GM12865 (cell line): ENCODE measurements at regions not wholly inside any gene's neighbourhood (a gene's known extent, or its start where the extent isn't known, plus 50 kb on each side); places are given as distances from the start of the nearest gene placed in this dataset.

ENCODE experiments used
- DNase-seq: peaks from one replicate; pipeline ENCODE4 v3.0.0; 2010; ENCODE audit warnings: low read depth
- H3K4me3 ChIP-seq: 2 replicates; pipeline ENCODE4 v1.5.1; 2011; ENCODE audit warnings: mild to moderate bottlenecking, low read depth, low read length, control low read depth
- TF ChIP-seq, protein P1 (sequence below): IDR thresholded peaks from 2 replicates; pipeline ENCODE4 v1.5.1; 2011; ENCODE audit warnings: low read length, control low read depth, low read depth, inconsistent platforms; ENCODE audit not compliant: insufficient read depth; ENCODE audit errors: missing control alignments

- DNase-seq = no peak
- TF ChIP-seq, protein P1, sequence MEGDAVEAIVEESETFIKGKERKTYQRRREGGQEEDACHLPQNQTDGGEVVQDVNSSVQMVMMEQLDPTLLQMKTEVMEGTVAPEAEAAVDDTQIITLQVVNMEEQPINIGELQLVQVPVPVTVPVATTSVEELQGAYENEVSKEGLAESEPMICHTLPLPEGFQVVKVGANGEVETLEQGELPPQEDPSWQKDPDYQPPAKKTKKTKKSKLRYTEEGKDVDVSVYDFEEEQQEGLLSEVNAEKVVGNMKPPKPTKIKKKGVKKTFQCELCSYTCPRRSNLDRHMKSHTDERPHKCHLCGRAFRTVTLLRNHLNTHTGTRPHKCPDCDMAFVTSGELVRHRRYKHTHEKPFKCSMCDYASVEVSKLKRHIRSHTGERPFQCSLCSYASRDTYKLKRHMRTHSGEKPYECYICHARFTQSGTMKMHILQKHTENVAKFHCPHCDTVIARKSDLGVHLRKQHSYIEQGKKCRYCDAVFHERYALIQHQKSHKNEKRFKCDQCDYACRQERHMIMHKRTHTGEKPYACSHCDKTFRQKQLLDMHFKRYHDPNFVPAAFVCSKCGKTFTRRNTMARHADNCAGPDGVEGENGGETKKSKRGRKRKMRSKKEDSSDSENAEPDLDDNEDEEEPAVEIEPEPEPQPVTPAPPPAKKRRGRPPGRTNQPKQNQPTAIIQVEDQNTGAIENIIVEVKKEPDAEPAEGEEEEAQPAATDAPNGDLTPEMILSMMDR = no peak
- H3K4me3 ChIP-seq = no peak overlapping the region
Measured at GRCh38 chr18:22814329-22814703, 118.8 kb upstream of the RBBP8 start.

DNA sequence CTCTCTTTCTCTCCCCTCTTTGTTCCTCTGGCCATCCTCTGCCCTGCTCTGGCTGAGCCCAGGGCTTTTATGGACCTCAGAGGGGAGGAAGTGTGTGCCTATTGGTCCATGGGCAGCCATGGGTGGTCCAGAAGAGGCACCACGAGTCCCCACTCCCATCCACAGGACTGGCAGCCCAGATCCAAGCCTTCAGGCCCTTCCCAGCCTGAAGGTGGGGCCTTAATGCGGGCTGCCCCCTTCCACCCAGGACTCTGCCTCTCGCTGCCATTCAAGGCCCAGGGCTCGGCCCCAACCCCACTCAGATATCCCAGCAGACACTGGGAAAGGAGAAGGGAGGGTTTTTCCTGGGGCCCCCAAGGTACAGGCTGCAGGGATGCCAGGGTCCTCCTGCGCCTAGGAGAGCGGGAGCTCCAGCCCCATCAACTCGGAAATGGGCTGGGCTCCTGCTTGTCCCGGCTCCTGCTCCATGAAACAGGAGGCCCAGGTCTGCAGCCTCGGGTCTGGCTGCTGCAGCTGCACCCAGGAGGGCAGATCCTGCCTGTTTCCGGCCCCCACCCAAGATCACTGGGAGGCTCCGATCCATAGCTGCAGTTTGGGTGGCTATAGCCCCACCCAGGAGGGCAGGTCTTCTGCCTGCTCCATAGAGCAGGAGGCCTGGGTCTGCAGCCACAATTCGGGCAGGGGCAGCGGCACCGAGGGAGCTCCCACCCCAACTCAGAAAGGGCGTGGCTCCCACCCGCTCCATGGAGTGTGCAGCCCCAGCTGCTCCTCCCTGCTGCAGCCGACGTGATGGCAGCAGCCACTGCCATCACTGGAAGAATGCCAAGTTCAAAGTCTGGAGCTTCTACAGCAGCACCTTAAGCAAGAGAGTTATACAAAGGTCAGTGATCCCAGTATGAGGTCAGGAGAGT lies 116.6 kb upstream of the RBBP8 start:
- TF ChIP-seq, protein P1 = no peak
- no peak for DNase-seq
- H3K4me3 ChIP-seq = no peak overlapping the region

DNA sequence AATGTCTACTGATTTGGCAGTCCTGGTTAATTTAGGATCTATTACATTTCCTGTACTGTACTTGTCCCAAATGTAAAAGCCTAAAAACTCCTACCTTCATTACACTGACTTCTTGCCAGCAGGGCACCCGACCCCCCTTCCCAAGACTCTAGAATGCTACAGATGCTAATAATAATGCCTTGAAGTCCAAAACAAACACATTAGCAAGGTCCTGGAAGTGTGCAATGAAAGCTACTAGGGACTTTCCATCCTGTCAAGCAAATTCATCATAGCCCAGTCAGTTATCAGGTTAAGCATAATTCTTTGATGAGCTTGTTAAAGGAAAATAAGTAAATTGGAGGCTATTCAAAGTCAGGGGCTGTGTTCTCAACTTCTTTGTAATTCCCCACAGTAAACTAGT lies 115.3 kb upstream of the RBBP8 start:
- no peak overlapping the region for H3K4me3 ChIP-seq
- TF ChIP-seq, protein P1 = no peak
- no peak for DNase-seq

DNA sequence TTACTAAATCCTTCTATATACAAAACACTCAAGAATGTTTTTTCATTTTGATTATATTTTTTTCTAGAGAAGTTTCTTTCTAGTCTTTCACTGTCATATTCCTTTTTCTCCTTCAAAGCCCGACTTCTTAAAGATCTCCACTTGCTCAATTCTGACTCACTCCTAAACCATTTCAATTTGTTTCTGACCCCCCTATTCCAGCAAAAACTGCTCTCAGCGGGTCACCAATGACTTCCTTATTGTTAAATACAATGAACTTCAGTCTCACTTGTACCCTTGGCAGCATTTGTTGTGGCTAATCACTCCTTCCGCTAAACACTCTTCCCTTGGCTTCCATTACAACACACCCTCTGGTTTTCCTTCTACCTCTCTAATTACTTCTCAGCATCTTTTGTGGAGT lies 111.1 kb upstream of the RBBP8 start:
- TF ChIP-seq, protein P1 = no peak
- H3K4me3 ChIP-seq = no peak overlapping the region
- no peak for DNase-seq

DNA sequence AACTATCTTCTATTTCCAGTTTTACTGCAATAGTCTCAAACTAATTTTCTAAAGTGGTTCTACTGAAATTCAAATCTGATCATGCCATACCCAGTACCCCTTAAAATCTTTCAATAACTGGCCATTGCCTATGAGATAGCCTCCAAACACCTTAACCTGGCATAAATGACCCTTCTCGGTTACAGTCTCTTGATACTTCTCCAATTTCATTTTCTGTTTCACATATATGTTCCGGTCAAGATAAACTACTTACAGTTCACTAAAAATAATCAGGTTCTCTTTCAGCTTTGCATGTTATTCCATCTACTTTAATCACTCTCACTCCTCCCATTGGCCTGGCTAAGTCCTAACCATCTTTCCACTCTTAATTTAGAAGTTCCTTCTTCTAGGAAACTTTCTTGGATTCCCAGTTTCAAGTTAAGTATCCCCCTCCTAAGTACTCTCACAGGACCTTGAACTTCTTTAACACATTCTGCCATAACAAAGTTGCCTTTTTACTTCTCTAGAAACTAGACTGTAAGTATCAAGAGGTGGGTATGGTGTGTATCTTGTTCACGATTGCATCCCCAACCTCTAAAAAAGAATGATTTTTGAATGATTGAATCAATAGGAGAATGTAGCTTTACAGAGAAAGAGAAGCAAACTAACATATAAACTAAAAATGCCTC lies 110.2 kb upstream of the RBBP8 start:
- peak; percentile 38 for DNase-seq
- TF ChIP-seq, protein P1 = no peak
- H3K4me3 ChIP-seq = peak overlapping the region; percentile 19

DNA sequence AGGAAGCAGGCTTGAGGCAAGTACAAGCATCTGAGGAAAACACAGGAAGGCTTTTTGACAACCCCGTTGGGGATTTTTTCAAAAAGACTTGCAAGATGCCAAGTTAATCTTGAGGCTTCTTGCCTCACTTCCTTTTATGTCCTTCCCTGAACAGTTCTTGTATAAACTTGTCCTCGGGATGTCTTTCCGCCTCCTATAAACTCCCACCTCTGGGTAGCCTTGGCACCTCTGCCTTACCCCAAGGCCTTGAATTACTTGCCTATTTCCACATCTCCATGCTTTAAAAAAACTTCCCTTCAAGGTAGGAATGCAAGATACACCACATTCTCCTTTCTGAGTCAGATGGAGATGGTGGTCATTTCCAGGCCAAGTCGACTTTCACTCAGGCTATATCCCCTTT lies 106.4 kb upstream of the RBBP8 start:
- no peak for DNase-seq
- TF ChIP-seq, protein P1 = no peak

More for the DNA sequence above, 106.4 kb upstream of the RBBP8 start:
- H3K4me3 ChIP-seq = no peak overlapping the region
